ENCODE measurements at regions not wholly inside any gene's neighbourhood (a gene's known extent, or its start where the extent isn't known, plus 50 kb on each side); places are given as distances from the start of the nearest gene placed in this dataset.

DNA sequence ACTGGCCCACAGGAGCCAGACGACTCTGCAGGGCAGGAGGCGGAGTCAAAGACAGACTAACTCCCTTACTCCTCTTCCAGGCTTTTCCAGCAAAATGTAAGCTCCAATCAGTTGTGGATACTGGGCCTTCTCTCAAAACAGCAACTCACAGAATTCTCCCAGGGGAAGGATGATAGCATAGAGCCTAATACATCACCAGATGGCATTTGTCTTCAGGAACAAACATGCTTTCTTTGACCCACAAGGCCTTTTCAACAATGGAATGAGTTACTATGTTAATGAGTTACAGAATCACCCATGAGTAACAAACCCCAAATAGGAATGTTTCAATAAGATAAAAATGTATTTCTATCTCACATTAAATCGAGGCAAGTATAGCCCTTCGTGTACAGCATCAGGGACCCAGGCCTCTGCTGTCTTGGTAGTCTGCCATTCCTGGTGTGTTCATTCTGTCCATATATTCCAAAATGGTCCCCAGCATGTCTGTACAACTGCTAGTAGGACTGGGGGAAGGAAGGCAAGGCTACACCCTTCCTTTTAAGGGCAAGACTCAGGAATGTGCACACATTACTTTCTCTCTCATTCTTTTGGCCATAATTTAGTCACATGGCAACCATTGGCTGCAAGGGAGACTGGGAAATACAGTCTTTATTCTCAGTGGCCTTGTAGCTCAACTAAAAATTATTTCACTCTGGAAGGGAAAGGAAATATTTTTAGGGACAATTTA is 76.4 kb downstream of the BOD1L2 start:
- TF ChIP-seq, protein P1, sequence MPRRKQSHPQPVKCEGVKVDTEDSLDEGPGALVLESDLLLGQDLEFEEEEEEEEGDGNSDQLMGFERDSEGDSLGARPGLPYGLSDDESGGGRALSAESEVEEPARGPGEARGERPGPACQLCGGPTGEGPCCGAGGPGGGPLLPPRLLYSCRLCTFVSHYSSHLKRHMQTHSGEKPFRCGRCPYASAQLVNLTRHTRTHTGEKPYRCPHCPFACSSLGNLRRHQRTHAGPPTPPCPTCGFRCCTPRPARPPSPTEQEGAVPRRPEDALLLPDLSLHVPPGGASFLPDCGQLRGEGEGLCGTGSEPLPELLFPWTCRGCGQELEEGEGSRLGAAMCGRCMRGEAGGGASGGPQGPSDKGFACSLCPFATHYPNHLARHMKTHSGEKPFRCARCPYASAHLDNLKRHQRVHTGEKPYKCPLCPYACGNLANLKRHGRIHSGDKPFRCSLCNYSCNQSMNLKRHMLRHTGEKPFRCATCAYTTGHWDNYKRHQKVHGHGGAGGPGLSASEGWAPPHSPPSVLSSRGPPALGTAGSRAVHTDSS (tag by site-specific recombination; IDR thresholded peaks at IDR 0.05) = no peak
- TF ChIP-seq, protein P2, sequence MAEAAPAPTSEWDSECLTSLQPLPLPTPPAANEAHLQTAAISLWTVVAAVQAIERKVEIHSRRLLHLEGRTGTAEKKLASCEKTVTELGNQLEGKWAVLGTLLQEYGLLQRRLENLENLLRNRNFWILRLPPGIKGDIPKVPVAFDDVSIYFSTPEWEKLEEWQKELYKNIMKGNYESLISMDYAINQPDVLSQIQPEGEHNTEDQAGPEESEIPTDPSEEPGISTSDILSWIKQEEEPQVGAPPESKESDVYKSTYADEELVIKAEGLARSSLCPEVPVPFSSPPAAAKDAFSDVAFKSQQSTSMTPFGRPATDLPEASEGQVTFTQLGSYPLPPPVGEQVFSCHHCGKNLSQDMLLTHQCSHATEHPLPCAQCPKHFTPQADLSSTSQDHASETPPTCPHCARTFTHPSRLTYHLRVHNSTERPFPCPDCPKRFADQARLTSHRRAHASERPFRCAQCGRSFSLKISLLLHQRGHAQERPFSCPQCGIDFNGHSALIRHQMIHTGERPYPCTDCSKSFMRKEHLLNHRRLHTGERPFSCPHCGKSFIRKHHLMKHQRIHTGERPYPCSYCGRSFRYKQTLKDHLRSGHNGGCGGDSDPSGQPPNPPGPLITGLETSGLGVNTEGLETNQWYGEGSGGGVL (tag by site-specific recombination; IDR thresholded peaks at IDR 0.05) = no peak
- TF ChIP-seq, protein P3, sequence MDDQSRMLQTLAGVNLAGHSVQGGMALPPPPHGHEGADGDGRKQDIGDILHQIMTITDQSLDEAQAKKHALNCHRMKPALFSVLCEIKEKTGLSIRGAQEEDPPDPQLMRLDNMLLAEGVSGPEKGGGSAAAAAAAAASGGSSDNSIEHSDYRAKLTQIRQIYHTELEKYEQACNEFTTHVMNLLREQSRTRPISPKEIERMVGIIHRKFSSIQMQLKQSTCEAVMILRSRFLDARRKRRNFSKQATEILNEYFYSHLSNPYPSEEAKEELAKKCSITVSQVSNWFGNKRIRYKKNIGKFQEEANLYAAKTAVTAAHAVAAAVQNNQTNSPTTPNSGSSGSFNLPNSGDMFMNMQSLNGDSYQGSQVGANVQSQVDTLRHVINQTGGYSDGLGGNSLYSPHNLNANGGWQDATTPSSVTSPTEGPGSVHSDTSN (CRISPR knock-in tag; IDR thresholded peaks at IDR 0.05) = no peak
- TF ChIP-seq, protein P4, sequence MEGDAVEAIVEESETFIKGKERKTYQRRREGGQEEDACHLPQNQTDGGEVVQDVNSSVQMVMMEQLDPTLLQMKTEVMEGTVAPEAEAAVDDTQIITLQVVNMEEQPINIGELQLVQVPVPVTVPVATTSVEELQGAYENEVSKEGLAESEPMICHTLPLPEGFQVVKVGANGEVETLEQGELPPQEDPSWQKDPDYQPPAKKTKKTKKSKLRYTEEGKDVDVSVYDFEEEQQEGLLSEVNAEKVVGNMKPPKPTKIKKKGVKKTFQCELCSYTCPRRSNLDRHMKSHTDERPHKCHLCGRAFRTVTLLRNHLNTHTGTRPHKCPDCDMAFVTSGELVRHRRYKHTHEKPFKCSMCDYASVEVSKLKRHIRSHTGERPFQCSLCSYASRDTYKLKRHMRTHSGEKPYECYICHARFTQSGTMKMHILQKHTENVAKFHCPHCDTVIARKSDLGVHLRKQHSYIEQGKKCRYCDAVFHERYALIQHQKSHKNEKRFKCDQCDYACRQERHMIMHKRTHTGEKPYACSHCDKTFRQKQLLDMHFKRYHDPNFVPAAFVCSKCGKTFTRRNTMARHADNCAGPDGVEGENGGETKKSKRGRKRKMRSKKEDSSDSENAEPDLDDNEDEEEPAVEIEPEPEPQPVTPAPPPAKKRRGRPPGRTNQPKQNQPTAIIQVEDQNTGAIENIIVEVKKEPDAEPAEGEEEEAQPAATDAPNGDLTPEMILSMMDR (tag by site-specific recombination; IDR thresholded peaks at IDR 0.05) = no peak
- TF ChIP-seq ZNF138 (tag by site-specific recombination; IDR thresholded peaks at IDR 0.05; ENCODE audit: borderline replicate concordance) (no peak), ZNF514 (tag by site-specific recombination; IDR thresholded peaks at IDR 0.05) (no peak), ZNF202 (tag by site-specific recombination; IDR thresholded peaks at IDR 0.05; ENCODE audit: borderline replicate concordance) (no peak), ZNF114 (tag by site-specific recombination; IDR thresholded peaks at IDR 0.05) (no peak), ZNF140 (tag by site-specific recombination; IDR thresholded peaks at IDR 0.05) (no peak), ZNF16 (tag by site-specific recombination; IDR thresholded peaks at IDR 0.05; ENCODE audit: low read depth) (no peak)
- TF ChIP-seq, protein P5, sequence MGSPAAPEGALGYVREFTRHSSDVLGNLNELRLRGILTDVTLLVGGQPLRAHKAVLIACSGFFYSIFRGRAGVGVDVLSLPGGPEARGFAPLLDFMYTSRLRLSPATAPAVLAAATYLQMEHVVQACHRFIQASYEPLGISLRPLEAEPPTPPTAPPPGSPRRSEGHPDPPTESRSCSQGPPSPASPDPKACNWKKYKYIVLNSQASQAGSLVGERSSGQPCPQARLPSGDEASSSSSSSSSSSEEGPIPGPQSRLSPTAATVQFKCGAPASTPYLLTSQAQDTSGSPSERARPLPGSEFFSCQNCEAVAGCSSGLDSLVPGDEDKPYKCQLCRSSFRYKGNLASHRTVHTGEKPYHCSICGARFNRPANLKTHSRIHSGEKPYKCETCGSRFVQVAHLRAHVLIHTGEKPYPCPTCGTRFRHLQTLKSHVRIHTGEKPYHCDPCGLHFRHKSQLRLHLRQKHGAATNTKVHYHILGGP (tag by site-specific recombination; IDR thresholded peaks at IDR 0.05) = no peak
- TF ChIP-seq, protein P6, sequence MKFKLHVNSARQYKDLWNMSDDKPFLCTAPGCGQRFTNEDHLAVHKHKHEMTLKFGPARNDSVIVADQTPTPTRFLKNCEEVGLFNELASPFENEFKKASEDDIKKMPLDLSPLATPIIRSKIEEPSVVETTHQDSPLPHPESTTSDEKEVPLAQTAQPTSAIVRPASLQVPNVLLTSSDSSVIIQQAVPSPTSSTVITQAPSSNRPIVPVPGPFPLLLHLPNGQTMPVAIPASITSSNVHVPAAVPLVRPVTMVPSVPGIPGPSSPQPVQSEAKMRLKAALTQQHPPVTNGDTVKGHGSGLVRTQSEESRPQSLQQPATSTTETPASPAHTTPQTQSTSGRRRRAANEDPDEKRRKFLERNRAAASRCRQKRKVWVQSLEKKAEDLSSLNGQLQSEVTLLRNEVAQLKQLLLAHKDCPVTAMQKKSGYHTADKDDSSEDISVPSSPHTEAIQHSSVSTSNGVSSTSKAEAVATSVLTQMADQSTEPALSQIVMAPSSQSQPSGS (tag by site-specific recombination; IDR thresholded peaks at IDR 0.05; ENCODE audit: low read depth) = no peak
